ENCODE measurements at regions not wholly inside any gene's neighbourhood (a gene's known extent, or its start where the extent isn't known, plus 50 kb on each side); places are given as distances from the start of the nearest gene placed in this dataset.

DNA sequence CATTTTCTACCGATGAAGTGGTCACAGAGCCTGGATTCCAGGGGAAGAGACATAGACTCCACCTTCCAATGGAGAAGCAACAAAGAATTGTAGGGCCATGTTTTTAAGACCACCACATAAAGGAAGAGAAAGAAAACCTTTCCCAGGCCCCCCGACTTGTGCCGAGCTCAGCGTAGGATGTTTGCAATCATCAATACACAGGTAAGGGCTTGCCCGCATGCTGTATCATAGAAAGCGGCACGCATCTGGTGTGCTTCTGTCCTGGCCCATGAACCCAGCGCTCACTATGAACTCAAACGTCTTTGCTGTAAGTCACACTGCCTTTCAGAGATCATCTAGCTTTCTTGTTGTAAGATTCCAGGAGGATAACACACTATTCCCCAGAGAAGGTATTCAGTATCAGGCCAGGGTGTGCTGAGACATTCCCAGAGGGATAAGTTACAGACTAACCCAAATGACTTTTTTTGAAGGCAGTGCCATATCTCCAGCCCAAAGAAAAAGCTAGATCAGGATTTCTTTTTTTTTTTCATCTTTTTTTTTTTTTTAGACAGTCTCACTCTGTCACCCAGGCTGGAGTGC, 79.5 kb upstream of the RPL38 start:
- BruUV-seq (replicated peaks) = no TSS peak
- Histone ChIP-seq H3K9me2 (replicated peaks; ENCODE audit: low read length) (no peaks in the 10 kb centered on the region), H3K4me1 (ENCODE audit: insufficient read depth, low read length) (no peaks in the 10 kb centered on the region), H4K20me1 (ENCODE audit: low read length) (no peaks in the 10 kb centered on the region), H3K27me3 (ENCODE audit: low read length) (peaks cover 31% of the 10 kb centered on the region), H2AFZ (ENCODE audit: low read length) (no peak overlapping the region), H3K4me3 (ENCODE audit: low read length) (no peak overlapping the region), H3K27ac (ENCODE audit: low read length) (no peak overlapping the region), H3K9me3 (ENCODE audit: low read length) (no peaks in the 10 kb centered on the region), H3K36me3 (ENCODE audit: low read depth, low read length) (no peaks in the 10 kb centered on the region), H3K4me2 (ENCODE audit: low read length) (no peak overlapping the region), H3K9ac (ENCODE audit: low read length) (no peak overlapping the region), H3F3A (ENCODE audit: low read length, unreplicated experiment) (no peaks in the 10 kb centered on the region), H3K79me2 (ENCODE audit: low read length) (no peaks in the 10 kb centered on the region)
- POLR2A ChIA-PET (ENCODE audit: unreplicated experiment) = no interaction called here
- TF ChIP-seq, protein P1, sequence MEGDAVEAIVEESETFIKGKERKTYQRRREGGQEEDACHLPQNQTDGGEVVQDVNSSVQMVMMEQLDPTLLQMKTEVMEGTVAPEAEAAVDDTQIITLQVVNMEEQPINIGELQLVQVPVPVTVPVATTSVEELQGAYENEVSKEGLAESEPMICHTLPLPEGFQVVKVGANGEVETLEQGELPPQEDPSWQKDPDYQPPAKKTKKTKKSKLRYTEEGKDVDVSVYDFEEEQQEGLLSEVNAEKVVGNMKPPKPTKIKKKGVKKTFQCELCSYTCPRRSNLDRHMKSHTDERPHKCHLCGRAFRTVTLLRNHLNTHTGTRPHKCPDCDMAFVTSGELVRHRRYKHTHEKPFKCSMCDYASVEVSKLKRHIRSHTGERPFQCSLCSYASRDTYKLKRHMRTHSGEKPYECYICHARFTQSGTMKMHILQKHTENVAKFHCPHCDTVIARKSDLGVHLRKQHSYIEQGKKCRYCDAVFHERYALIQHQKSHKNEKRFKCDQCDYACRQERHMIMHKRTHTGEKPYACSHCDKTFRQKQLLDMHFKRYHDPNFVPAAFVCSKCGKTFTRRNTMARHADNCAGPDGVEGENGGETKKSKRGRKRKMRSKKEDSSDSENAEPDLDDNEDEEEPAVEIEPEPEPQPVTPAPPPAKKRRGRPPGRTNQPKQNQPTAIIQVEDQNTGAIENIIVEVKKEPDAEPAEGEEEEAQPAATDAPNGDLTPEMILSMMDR (conservative IDR thresholded peaks at IDR 0.05; ENCODE audit: low read depth, low read length) = no peak
- TF ChIP-seq EZH2 (IDR thresholded peaks at IDR 0.05; ENCODE audit: low read length, unreplicated experiment) (no peak), EZH2phosphoT487 (IDR thresholded peaks at IDR 0.05; ENCODE audit: borderline replicate concordance, low read length) (no peak)
- ATAC-seq (no peak), DNase-seq (no peak)
- intact Hi-C loops (cut with micrococcal nuclease) = no loop called here
- CTCF ChIA-PET = no interaction called here

DNA sequence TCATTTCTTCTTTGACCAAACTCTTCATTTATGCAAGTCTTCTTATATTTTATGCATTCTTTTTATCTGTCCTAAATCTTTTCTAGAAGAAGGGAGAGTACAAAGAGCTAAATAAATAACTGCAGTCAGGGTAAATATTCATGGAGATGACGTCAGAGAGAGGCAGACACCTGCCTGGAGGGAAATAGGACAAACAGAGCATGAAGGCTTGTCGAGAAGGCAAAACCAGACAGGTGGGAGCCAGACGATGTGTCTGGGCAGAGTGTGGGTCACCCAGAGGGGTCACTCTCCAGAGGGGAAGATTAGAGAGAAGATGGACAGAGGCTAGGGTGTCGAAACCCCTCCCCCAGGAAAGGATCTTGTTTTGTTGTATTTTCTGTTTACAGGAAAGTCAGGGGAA, 78.3 kb upstream of the RPL38 start:
- H3K36me3 ChIP-seq (ENCODE audit: low read depth, low read length) = no peaks in the 10 kb centered on the region
- H3K9me3 ChIP-seq (ENCODE audit: low read length) = no peaks in the 10 kb centered on the region
- no TSS peak for BruUV-seq (replicated peaks)
- no peaks in the 10 kb centered on the region for H4K20me1 ChIP-seq (ENCODE audit: low read length)
- H3K27ac ChIP-seq (ENCODE audit: low read length) = no peak overlapping the region
- no peak overlapping the region for H3K4me2 ChIP-seq (ENCODE audit: low read length)
- H3K9me2 ChIP-seq (replicated peaks; ENCODE audit: low read length) = no peaks in the 10 kb centered on the region
- no peak for DNase-seq
- no peak overlapping the region for H3K9ac ChIP-seq (ENCODE audit: low read length)
- CTCF ChIA-PET = interaction anchor here (0.7 kb wide), 1 partner anchor 233 kb away, joined by 4 read pairs; no protein-coding TSS in a partner anchor
- intact Hi-C loops (cut with micrococcal nuclease) = no loop called here
- H2AFZ ChIP-seq (ENCODE audit: low read length) = no peak overlapping the region
- no peaks in the 10 kb centered on the region for H3K79me2 ChIP-seq (ENCODE audit: low read length)
- POLR2A ChIA-PET (ENCODE audit: unreplicated experiment) = no interaction called here
- no peak for TF ChIP-seq EZH2phosphoT487 (IDR thresholded peaks at IDR 0.05; ENCODE audit: borderline replicate concordance, low read length)
- TF ChIP-seq EZH2 (IDR thresholded peaks at IDR 0.05; ENCODE audit: low read length, unreplicated experiment) = no peak
- TF ChIP-seq, protein P1 (conservative IDR thresholded peaks at IDR 0.05; ENCODE audit: low read depth, low read length) = no peak
- no peaks in the 10 kb centered on the region for H3F3A ChIP-seq (ENCODE audit: low read length, unreplicated experiment)
- no peak for ATAC-seq
- H3K4me3 ChIP-seq (ENCODE audit: low read length) = no peak overlapping the region
- peaks cover 28% of the 10 kb centered on the region for H3K27me3 ChIP-seq (ENCODE audit: low read length)
- no peaks in the 10 kb centered on the region for H3K4me1 ChIP-seq (ENCODE audit: insufficient read depth, low read length)

DNA sequence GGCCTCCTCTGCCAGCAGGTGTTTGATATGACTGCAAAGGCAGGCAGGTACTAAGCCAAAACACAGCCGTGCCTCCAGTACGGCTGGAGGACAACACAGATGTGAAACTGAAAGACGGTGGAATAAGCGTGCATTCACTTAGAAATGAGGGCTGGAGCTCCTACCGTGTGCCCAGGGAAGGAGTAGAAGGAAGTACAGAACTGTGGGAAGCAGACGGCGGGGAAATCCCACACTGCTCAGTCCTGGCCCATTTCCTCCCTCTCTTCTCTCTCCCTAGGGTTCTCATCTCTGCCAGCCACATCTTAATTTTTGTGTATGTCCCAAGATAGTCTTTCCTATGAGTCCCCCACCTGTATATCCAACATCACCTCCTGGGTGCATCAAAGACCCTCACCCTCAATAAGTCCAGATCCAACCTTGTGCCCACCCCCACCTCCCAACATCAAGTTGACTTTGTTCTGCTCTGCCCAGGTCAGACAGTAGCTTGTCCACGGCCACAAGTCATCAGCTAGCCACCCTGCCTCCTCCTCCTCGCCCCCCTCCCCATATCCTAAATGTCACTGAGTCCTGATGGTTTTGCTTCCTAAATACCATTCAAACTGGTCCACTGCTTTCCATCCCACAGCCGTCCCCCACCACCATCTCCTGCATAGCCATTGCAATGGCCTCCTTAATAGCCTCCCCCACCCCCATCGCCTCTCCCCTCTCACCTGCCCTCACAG, 77.1 kb upstream of the RPL38 start:
- Histone ChIP-seq H3K36me3 (ENCODE audit: low read depth, low read length) (no peaks in the 10 kb centered on the region), H4K20me1 (ENCODE audit: low read length) (no peaks in the 10 kb centered on the region), H3K27ac (ENCODE audit: low read length) (no peak overlapping the region), H3K9ac (ENCODE audit: low read length) (no peak overlapping the region), H3K4me1 (ENCODE audit: insufficient read depth, low read length) (no peaks in the 10 kb centered on the region), H3K4me2 (ENCODE audit: low read length) (no peak overlapping the region), H2AFZ (ENCODE audit: low read length) (no peak overlapping the region), H3F3A (ENCODE audit: low read length, unreplicated experiment) (no peaks in the 10 kb centered on the region), H3K79me2 (ENCODE audit: low read length) (no peaks in the 10 kb centered on the region), H3K27me3 (ENCODE audit: low read length) (peaks cover 28% of the 10 kb centered on the region), H3K9me2 (replicated peaks; ENCODE audit: low read length) (no peaks in the 10 kb centered on the region), H3K9me3 (ENCODE audit: low read length) (no peaks in the 10 kb centered on the region), H3K4me3 (ENCODE audit: low read length) (no peak overlapping the region)
- TF ChIP-seq EZH2phosphoT487 (IDR thresholded peaks at IDR 0.05; ENCODE audit: borderline replicate concordance, low read length) = no peak
- CTCF ChIA-PET = no interaction called here
- POLR2A ChIA-PET (ENCODE audit: unreplicated experiment) = no interaction called here
- ATAC-seq (no peak), DNase-seq (no peak)
- intact Hi-C loops (cut with micrococcal nuclease) = no loop called here
- BruUV-seq (replicated peaks) = no TSS peak

Data from PC-3 (cell line).